GM12873 (cell line): ENCODE measurements at regions not wholly inside any gene's neighbourhood (a gene's known extent, or its start where the extent isn't known, plus 50 kb on each side); places are given as distances from the start of the nearest gene placed in this dataset.

Experiments used
- TF ChIP-seq, protein P1 (sequence below): IDR thresholded peaks from 2 replicates; pipeline ENCODE4 v1.5.1; 2012; ENCODE audit warnings: low read depth, mild to moderate bottlenecking, moderate library complexity, low read length, control low read depth; ENCODE audit not compliant: insufficient read depth; ENCODE audit errors: missing control alignments

- TF ChIP-seq, protein P1, sequence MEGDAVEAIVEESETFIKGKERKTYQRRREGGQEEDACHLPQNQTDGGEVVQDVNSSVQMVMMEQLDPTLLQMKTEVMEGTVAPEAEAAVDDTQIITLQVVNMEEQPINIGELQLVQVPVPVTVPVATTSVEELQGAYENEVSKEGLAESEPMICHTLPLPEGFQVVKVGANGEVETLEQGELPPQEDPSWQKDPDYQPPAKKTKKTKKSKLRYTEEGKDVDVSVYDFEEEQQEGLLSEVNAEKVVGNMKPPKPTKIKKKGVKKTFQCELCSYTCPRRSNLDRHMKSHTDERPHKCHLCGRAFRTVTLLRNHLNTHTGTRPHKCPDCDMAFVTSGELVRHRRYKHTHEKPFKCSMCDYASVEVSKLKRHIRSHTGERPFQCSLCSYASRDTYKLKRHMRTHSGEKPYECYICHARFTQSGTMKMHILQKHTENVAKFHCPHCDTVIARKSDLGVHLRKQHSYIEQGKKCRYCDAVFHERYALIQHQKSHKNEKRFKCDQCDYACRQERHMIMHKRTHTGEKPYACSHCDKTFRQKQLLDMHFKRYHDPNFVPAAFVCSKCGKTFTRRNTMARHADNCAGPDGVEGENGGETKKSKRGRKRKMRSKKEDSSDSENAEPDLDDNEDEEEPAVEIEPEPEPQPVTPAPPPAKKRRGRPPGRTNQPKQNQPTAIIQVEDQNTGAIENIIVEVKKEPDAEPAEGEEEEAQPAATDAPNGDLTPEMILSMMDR: no peak
Observed at GRCh38 chr6:103798166-103798565, 1061.6 kb downstream of the HACE1 start.

GRCh38 chr6:103797738-103798137, 1062.0 kb downstream of the HACE1 start:
- TF ChIP-seq, protein P1: peak; percentile 18

DNA sequence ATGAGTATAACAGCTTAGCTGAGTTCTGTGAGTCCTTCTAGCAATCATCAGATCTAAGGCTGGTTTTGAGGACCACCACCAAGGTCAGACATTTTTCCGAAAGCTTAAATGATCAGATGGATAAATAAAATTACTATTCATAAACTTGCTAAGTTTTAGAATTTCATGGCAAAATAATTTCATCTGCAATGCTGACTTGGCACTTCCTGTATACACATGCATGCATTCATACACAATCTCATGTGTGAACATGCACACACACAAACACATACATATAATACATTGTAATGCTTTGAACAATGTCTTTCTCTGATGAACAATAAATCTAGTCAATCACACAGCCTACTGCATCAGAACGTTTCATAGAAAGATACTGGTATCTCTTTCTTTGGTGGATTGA, 1068.3 kb downstream of the HACE1 start:
- TF ChIP-seq, protein P1: no peak

DNA sequence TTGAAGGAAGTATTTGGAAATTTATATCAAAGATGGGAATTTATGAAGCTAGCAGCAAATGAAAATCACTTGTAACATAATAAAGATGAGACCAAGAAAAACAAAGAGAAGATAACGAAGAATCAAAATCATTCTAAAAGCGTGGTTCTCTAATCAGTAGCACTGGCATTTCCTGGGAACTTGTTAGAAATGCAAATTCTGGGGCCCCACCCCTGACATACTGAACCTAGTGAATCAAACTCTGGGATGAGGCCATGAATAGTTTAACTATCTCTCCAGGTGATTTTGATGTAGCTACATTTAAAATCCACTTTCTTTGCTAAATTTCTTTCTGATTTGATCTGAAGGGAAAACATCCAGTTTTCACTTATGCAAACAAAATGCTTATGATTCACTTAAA, 1075.6 kb downstream of the HACE1 start:
- TF ChIP-seq, protein P1: no peak

- TF ChIP-seq, protein P1: no peak
Observed at GRCh38 chr6:103783329-103783728, 1076.4 kb downstream of the HACE1 start.

- TF ChIP-seq, protein P1: no peak
Observed at GRCh38 chr6:103769431-103769830, 1090.3 kb downstream of the HACE1 start.

DNA sequence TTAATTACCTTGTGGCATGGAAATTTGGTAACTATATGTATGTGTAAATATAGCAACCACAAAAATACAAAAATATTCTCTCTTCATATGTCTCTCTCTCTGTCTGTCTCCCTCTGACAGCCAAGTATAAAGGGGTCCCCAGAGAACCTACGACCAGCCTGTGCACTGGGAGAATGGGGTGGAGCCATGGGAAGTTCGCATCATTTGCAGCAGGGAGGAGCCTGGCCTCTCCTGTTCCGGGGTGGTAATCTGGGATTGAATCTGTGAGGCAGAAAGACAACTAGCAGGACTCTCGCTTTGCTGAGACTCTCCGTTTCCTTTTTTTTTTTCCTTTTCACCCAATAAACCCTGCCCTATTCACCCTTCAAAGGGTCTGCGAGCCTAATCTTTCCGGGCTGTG, 1109.1 kb downstream of the HACE1 start:
- TF ChIP-seq, protein P1: no peak
